HL-60 (cell line): ENCODE measurements at regions not wholly inside any gene's neighbourhood (a gene's known extent, or its start where the extent isn't known, plus 50 kb on each side); places are given as distances from the start of the nearest gene placed in this dataset.
A peak's percentile ranks its signal among the peaks of the same experiment; 100 is the strongest.

Experiments used
- DNase-seq, 2 experiments: peaks; one replicate each; pipeline ENCODE4 v3.0.0-alpha.2; 2010 to 2020; ENCODE audit warnings: low read depth in 1 of 2, low spot score in 1 of 2
- H3K27ac ChIP-seq: fragments of 250-450 bp; sonication (Bioruptor Pico); replicated peaks from 2 replicates; pipeline ENCODE4 v1.5.1; 2020; ENCODE audit warnings: mild to moderate bottlenecking, moderate library complexity
- H3K27me3 ChIP-seq: fragments of 250-450 bp; sonication (Bioruptor Pico); 2 replicates; pipeline ENCODE4 v1.5.1; 2021; ENCODE audit warnings: mild to moderate bottlenecking, moderate library complexity; ENCODE audit not compliant: insufficient read depth, poor library complexity, severe bottlenecking
- H3K4me3 ChIP-seq: replicated peaks from 2 replicates; pipeline ENCODE4 v1.5.1; 2011; ENCODE audit warnings: mild to moderate bottlenecking, control low read depth, low read length; ENCODE audit not compliant: insufficient read depth
- GABPA ChIP-seq: IDR thresholded peaks from 2 replicates; pipeline ENCODE4 v1.6.1; 2012; ENCODE audit warnings: low read depth
- POLR2AphosphoS5 ChIP-seq: IDR thresholded peaks from 2 replicates; pipeline ENCODE4 v1.6.1; 2012; ENCODE audit warnings: low read depth
- SPI1 ChIP-seq: IDR thresholded peaks from 2 replicates; pipeline ENCODE4 v1.6.1; 2012; ENCODE audit warnings: low read depth, mild to moderate bottlenecking, borderline replicate concordance
- TF ChIP-seq, protein P1 (sequence below): IDR thresholded peaks from 2 replicates; pipeline ENCODE4 v1.6.1; 2012; ENCODE audit warnings: low read depth; ENCODE audit not compliant: insufficient replicate concordance
- TF ChIP-seq, protein P2 (sequence below): IDR thresholded peaks from one replicate; pipeline ENCODE4 v1.5.1; 2011; ENCODE audit warnings: low read length, control low read depth, inconsistent platforms; ENCODE audit not compliant: insufficient read depth

DNA sequence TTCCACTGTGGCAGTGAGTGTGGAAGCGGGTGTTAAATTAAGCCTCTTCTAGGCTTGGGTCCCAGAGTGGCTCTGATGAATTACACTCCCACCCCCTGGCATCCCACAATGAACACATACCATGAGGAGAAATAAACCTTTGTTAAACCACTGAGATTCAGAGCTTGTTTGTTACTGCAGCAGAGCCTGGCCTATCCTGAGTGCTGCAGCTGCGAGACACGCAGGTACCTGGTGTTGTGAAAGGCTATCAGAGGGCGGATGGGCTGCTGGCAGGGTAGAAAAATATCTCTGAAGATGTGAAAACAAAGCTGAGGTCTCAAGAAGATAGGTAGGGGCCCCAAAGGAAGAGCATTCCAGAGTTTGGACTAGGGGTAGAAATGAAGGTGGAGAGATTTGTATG lies 138.4 kb upstream of the STX18 start:
- Histone ChIP-seq H3K27ac (no peak overlapping the region), H3K27me3 (no peaks in the 10 kb centered on the region), H3K4me3 (no peak overlapping the region)
- DNase-seq = no peak
- TF ChIP-seq SPI1 = no peak
- TF ChIP-seq POLR2AphosphoS5 = no peak
- TF ChIP-seq, protein P1, sequence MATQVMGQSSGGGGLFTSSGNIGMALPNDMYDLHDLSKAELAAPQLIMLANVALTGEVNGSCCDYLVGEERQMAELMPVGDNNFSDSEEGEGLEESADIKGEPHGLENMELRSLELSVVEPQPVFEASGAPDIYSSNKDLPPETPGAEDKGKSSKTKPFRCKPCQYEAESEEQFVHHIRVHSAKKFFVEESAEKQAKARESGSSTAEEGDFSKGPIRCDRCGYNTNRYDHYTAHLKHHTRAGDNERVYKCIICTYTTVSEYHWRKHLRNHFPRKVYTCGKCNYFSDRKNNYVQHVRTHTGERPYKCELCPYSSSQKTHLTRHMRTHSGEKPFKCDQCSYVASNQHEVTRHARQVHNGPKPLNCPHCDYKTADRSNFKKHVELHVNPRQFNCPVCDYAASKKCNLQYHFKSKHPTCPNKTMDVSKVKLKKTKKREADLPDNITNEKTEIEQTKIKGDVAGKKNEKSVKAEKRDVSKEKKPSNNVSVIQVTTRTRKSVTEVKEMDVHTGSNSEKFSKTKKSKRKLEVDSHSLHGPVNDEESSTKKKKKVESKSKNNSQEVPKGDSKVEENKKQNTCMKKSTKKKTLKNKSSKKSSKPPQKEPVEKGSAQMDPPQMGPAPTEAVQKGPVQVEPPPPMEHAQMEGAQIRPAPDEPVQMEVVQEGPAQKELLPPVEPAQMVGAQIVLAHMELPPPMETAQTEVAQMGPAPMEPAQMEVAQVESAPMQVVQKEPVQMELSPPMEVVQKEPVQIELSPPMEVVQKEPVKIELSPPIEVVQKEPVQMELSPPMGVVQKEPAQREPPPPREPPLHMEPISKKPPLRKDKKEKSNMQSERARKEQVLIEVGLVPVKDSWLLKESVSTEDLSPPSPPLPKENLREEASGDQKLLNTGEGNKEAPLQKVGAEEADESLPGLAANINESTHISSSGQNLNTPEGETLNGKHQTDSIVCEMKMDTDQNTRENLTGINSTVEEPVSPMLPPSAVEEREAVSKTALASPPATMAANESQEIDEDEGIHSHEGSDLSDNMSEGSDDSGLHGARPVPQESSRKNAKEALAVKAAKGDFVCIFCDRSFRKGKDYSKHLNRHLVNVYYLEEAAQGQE = no peak
- TF ChIP-seq, protein P2, sequence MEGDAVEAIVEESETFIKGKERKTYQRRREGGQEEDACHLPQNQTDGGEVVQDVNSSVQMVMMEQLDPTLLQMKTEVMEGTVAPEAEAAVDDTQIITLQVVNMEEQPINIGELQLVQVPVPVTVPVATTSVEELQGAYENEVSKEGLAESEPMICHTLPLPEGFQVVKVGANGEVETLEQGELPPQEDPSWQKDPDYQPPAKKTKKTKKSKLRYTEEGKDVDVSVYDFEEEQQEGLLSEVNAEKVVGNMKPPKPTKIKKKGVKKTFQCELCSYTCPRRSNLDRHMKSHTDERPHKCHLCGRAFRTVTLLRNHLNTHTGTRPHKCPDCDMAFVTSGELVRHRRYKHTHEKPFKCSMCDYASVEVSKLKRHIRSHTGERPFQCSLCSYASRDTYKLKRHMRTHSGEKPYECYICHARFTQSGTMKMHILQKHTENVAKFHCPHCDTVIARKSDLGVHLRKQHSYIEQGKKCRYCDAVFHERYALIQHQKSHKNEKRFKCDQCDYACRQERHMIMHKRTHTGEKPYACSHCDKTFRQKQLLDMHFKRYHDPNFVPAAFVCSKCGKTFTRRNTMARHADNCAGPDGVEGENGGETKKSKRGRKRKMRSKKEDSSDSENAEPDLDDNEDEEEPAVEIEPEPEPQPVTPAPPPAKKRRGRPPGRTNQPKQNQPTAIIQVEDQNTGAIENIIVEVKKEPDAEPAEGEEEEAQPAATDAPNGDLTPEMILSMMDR = no peak
- no peak for TF ChIP-seq GABPA

DNA sequence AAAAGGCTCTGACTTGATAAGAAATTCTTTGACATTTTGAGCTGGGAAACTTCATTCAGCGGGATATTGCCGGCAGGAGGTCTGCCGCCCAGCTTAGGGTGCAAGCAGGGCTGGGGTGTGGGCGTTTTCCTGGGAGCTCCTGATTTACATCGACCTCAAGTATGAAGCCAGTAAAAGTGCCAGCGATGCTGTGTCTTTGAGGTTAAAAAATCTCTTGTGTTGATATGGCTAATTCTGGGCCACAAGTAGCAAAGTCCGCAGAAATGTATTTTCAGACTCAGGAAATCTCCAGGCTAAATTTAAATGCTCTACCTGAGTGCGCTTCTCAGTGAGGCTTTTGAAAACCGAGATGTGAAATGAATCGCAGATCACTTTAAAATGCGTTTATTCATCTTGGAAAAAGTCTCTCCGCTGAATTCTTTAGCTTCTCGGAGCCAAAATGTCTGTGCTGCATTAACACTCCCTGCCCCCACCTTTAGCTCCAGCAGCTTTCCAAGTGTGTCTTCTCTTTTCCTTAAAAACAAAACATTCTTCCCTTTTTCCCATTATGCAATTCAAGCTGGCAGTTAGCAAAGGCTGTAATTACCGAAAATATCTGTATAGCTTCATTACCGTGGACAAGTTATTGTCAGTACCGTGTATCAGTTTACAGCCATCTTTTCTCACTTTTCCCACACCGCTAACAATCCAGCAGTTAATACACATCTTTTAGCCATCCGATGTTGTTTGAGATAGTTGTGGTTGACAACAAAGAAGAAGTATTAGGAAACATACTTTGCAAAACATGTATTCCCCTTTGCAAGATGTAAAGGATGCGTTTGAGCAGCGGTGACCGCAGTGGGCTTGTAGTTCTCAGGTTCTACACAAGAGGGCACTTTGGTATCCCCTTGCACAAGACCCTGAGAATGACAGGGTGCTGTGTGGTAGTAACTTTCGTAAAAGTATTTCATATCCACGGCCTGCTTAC lies 136.0 kb upstream of the STX18 start:
- peak in 1 of 2 experiments; percentile 13 for DNase-seq
- no peaks in the 10 kb centered on the region for H3K27me3 ChIP-seq
- no peak overlapping the region for H3K27ac ChIP-seq
- no peak overlapping the region for H3K4me3 ChIP-seq
- TF ChIP-seq, protein P1 = no peak
- TF ChIP-seq, protein P2 = peak; percentile 32

DNA sequence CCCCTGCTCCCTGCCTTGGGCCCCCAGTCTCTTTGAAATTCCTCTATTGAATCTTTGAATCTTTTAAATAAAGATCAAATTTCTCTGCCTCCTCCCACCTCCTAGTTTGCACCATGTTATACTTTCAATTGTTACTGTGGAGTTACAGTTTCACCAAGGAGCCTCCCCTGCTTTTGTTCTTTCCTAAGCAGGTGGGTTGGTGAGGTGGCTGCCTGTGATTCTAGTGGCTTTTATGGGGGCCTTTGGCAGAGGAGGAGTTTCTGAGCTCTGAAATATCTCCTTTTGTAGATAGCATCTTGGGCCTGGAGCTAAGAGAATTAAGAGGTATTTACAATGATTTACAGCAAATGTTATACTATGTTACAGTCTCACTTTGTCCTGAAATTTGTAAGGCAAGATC lies 133.8 kb upstream of the STX18 start:
- H3K4me3 ChIP-seq = no peak overlapping the region
- H3K27me3 ChIP-seq = no peaks in the 10 kb centered on the region
- no peak overlapping the region for H3K27ac ChIP-seq
- TF ChIP-seq GABPA = no peak
- no peak for TF ChIP-seq SPI1
- TF ChIP-seq, protein P2 = no peak
- no peak for TF ChIP-seq POLR2AphosphoS5
- TF ChIP-seq, protein P1 = no peak
- DNase-seq = no peak
